HFFc6 (cell line): ENCODE measurements at regions not wholly inside any gene's neighbourhood (a gene's known extent, or its start where the extent isn't known, plus 50 kb on each side); places are given as distances from the start of the nearest gene placed in this dataset.
"Not testable (repeated sequence)": the region's sequence is repeated elsewhere in the genome, so short reads cannot be mapped to it uniquely, and the experiment has no call there.

Source experiments
- DNase-seq: peaks from one replicate; pipeline ENCODE4 v3.0.0-alpha.2; 2018
- H3K27ac Mint-ChIP-seq: 2 replicates; pipeline ENCODE4 v1.8.0; 2020; ENCODE audit warnings: mild to moderate bottlenecking, mixed read lengths
- H3K27me3 Mint-ChIP-seq: 2 replicates; pipeline ENCODE4 v1.8.0; 2021; ENCODE audit warnings: mild to moderate bottlenecking, moderate library complexity, mixed read lengths; ENCODE audit not compliant: insufficient read depth
- H3K36me3 Mint-ChIP-seq: 2 replicates; pipeline ENCODE4 v1.8.0; 2021; ENCODE audit warnings: low read depth, mixed read lengths
- H3K4me1 Mint-ChIP-seq: 2 replicates; pipeline ENCODE4 v1.8.0; 2020; ENCODE audit warnings: low read depth, mixed read lengths
- H3K4me3 Mint-ChIP-seq: 2 replicates; pipeline ENCODE4 v1.8.0; 2020; ENCODE audit warnings: mild to moderate bottlenecking, moderate library complexity, mixed read lengths
- H3K9me3 Mint-ChIP-seq: 2 replicates; pipeline ENCODE4 v1.8.0; 2020; ENCODE audit warnings: mild to moderate bottlenecking, mixed read lengths
- TF ChIP-seq, protein P1 (sequence below): fragments of 200-600 bp; sonication (generic); IDR thresholded peaks from 2 replicates; pipeline ENCODE4 v1.5.0; 2021; ENCODE audit warnings: antibody characterized with exemption, mild to moderate bottlenecking

DNA sequence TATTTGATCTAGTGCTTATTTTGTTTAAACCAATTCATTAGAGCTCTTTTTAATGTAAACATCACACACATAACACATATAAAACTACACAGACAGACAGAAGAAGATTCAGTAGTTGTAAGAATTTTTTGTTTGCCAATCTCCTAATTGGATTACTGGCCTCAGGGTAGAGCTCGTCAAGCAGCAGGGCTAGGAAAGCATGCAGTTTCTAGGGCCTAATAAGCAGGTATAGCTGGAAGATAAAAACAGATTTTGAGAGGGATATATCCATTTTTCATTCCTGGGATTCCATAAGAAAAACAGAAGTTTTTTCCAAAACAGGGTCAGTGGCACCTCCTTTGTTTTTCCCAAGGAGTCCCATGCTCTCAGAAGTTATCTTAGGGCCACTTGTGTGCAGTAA lies 265.2 kb upstream of the SGO1 start:
- Mint-ChIP-seq H3K36me3 (no peaks in the 10 kb centered on the region), H3K4me1 (no peaks in the 10 kb centered on the region), H3K4me3 (no peak overlapping the region), H3K27me3 (peaks cover 2% of the 10 kb centered on the region; the same call in 1 of the 2 replicates), H3K27ac (no peak overlapping the region), H3K9me3 (peaks cover 5% of the 10 kb centered on the region; the same call in 1 of the 2 replicates)
- TF ChIP-seq, protein P1, sequence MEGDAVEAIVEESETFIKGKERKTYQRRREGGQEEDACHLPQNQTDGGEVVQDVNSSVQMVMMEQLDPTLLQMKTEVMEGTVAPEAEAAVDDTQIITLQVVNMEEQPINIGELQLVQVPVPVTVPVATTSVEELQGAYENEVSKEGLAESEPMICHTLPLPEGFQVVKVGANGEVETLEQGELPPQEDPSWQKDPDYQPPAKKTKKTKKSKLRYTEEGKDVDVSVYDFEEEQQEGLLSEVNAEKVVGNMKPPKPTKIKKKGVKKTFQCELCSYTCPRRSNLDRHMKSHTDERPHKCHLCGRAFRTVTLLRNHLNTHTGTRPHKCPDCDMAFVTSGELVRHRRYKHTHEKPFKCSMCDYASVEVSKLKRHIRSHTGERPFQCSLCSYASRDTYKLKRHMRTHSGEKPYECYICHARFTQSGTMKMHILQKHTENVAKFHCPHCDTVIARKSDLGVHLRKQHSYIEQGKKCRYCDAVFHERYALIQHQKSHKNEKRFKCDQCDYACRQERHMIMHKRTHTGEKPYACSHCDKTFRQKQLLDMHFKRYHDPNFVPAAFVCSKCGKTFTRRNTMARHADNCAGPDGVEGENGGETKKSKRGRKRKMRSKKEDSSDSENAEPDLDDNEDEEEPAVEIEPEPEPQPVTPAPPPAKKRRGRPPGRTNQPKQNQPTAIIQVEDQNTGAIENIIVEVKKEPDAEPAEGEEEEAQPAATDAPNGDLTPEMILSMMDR = no peak
- DNase-seq = no peak

DNA sequence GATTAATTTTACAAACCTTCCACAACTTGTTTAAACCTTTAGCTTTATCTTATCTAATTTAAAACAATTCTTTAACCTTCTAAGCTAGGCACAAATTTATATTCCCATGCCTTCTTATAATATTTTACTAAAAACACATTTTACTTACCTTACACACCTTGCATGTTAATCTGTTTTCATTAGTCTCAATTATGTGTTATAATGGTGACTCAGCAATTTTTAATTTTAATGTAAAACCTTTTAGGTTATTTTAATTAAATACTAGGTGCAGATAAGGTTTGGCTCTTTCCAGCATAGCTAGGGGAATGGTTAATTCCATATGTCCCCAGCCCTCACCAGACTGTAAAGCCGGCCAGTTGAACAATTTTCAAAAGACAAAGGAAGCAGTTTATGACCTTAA lies 264.6 kb upstream of the SGO1 start:
- TF ChIP-seq, protein P1 = no peak
- H3K27ac Mint-ChIP-seq = no peak overlapping the region
- no peaks in the 10 kb centered on the region for H3K36me3 Mint-ChIP-seq
- H3K4me1 Mint-ChIP-seq = no peaks in the 10 kb centered on the region
- DNase-seq = no peak
- peaks cover 5% of the 10 kb centered on the region; the same call in 1 of the 2 replicates for H3K9me3 Mint-ChIP-seq
- peaks cover 2% of the 10 kb centered on the region; the same call in 1 of the 2 replicates for H3K27me3 Mint-ChIP-seq
- H3K4me3 Mint-ChIP-seq = no peak overlapping the region

DNA sequence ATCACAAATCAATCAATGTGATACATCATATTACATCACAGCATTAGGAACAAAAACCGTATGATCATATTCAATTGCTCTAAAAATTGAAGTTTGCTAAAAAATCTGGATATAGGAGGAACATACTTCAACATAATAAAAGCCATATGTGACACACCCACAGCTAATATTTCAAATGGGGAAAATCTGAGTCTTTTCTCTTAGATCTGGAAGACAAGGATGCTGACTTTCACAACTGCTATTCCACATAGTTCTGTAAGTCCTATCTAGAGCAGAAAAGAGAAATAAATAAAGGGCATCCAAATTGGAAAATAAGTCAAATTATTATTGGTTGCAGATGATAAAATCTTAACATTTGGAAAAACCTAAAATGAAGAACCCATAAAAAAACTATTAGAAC lies 256.8 kb upstream of the SGO1 start:
- Mint-ChIP-seq H3K27me3 (no peaks in the 10 kb centered on the region; the same call in 1 of the 2 replicates), H3K9me3 (no peaks in the 10 kb centered on the region; the same call in 1 of the 2 replicates), H3K4me3 (no peak overlapping the region), H3K36me3 (no peaks in the 10 kb centered on the region), H3K27ac (no peak overlapping the region), H3K4me1 (no peaks in the 10 kb centered on the region)
- TF ChIP-seq, protein P1 = no peak
- DNase-seq = no peak

DNA sequence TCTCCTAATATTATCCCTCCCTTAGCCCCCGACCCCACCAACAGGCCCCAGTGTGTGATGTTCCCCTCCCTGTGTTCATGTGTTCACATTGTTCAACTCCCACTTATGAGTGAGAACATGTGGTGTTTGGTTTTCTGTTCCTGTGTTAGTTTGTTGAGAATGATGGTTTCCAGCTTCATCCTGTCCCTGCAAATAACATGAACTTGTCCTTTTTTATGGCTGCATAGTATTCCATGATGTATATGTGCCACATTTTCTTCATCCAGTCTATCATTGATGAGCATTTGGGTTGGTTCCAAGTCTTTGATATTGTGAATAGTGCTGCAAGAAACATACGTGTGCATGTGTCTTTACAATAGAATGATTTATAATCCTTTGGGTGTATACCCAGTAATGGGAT lies 241.3 kb upstream of the SGO1 start:
- H3K36me3 Mint-ChIP-seq, H3K27me3 Mint-ChIP-seq, DNase-seq, H3K9me3 Mint-ChIP-seq, H3K4me1 Mint-ChIP-seq, H3K27ac Mint-ChIP-seq, H3K4me3 Mint-ChIP-seq: not testable (repeated sequence)

DNA sequence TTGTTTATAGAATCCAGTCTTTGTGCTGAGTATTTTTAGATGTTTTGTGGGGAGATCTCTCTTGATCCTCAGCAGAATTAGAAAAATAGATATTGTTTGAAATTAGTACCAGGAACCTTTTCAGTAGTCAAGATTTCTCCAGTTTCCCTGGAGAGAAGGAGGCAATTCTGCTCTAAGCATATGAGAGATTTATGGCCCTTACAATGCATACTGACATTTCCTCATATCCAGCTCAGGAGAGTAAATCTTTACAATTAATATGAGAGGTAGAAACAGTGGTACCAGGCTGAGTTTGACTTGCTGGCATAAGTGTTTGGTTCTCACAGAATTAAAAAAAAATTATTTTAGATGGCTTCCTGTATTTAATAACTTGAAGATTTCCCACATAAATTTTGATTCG lies 239.1 kb upstream of the SGO1 start:
- H3K4me3 Mint-ChIP-seq = no peak overlapping the region
- no peaks in the 10 kb centered on the region for H3K4me1 Mint-ChIP-seq
- peaks cover 4% of the 10 kb centered on the region; the same call in 1 of the 2 replicates for H3K9me3 Mint-ChIP-seq
- TF ChIP-seq, protein P1 = no peak
- no peaks in the 10 kb centered on the region for H3K36me3 Mint-ChIP-seq
- H3K27ac Mint-ChIP-seq = no peak overlapping the region
- DNase-seq = no peak
- no peaks in the 10 kb centered on the region for H3K27me3 Mint-ChIP-seq

DNA sequence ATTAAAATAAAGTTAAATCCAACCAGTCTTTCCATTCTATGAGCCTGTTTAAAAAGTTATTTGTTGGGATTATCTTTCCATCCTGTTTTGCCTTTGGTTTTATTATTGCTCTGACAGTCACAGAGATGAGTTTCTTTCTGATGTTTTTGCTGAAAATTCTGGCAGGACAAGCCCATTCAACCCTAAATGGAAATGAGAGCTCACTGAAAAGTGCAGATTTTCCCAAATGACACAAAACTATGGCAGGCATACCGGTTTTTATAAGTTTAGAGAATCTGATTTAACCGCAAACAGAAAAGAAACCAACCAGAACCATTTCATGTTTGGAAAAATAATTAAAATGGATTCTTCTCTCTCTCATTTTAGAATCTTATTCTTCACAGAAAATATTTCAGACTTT lies 238.1 kb upstream of the SGO1 start:
- Mint-ChIP-seq H3K27me3 (no peaks in the 10 kb centered on the region), H3K4me1 (no peaks in the 10 kb centered on the region; the same call in 1 of the 2 replicates), H3K36me3 (no peaks in the 10 kb centered on the region), H3K4me3 (no peak overlapping the region), H3K9me3 (peaks cover 4% of the 10 kb centered on the region; the same call in 1 of the 2 replicates), H3K27ac (no peak overlapping the region)
- TF ChIP-seq, protein P1 = no peak
- no peak for DNase-seq
